ENCODE measurements at regions not wholly inside any gene's neighbourhood (a gene's known extent, or its start where the extent isn't known, plus 50 kb on each side); places are given as distances from the start of the nearest gene placed in this dataset.
A peak's percentile ranks its signal among the peaks of the same experiment; 100 is the strongest.

- 48% methylated on average over 11 of the region's 11 CpGs for WGBS
Observed at GRCh38 chr16:86048221-86048620, 149.3 kb downstream of the IRF8 start.

GRCh38 chr16:86048882-86049585, 150.1 kb downstream of the IRF8 start:
- peaks cover 68% of the 10 kb centered on the region for H3K27me3 ChIP-seq
- H3K4me3 ChIP-seq = no peak overlapping the region
- TF ChIP-seq CTCF (IDR thresholded peaks at IDR 0.05) = no peak
- TF ChIP-seq EP300 (IDR thresholded peaks at IDR 0.05) = no peak
- TF ChIP-seq POLR2AphosphoS5 (IDR thresholded peaks at IDR 0.05) = no peak
- no peak for TF ChIP-seq POLR2A (IDR thresholded peaks at IDR 0.05)
- no peaks in the 10 kb centered on the region for H3K36me3 ChIP-seq
- H3K27ac ChIP-seq = no peak overlapping the region
- H3K9me3 ChIP-seq = no peaks in the 10 kb centered on the region
- WGBS = 57% methylated on average over 8 of the region's 11 CpGs
- no peak for DNase-seq (ENCODE audit: low spot score in 2 of 2)
- peaks cover 9% of the 10 kb centered on the region for H3K4me1 ChIP-seq

More at GRCh38 chr16:86048221-86048620, 149.3 kb downstream of the IRF8 start:
- DNase-seq (ENCODE audit: low spot score in 2 of 2) = peak; percentile 40 to 63
- H3K9me3 ChIP-seq = no peaks in the 10 kb centered on the region
- H3K4me3 ChIP-seq = no peak overlapping the region
- H3K27me3 ChIP-seq = peaks cover 76% of the 10 kb centered on the region
- H3K36me3 ChIP-seq = no peaks in the 10 kb centered on the region
- no peak overlapping the region for H3K27ac ChIP-seq
- TF ChIP-seq POLR2A (IDR thresholded peaks at IDR 0.05) = no peak
- no peak for TF ChIP-seq CTCF (IDR thresholded peaks at IDR 0.05)
- TF ChIP-seq POLR2AphosphoS5 (IDR thresholded peaks at IDR 0.05) = no peak
- no peak for TF ChIP-seq EP300 (IDR thresholded peaks at IDR 0.05)
- peaks cover 9% of the 10 kb centered on the region for H3K4me1 ChIP-seq

GRCh38 chr16:86049641-86050040, 150.7 kb downstream of the IRF8 start:
- Histone ChIP-seq H3K4me3 (no peak overlapping the region), H3K36me3 (no peaks in the 10 kb centered on the region), H3K27ac (no peak overlapping the region), H3K9me3 (no peaks in the 10 kb centered on the region), H3K4me1 (peaks cover 9% of the 10 kb centered on the region), H3K27me3 (peaks cover 70% of the 10 kb centered on the region)
- no peak for TF ChIP-seq POLR2A (IDR thresholded peaks at IDR 0.05)
- TF ChIP-seq CTCF (IDR thresholded peaks at IDR 0.05) = no peak
- TF ChIP-seq EP300 (IDR thresholded peaks at IDR 0.05) = no peak
- TF ChIP-seq POLR2AphosphoS5 (IDR thresholded peaks at IDR 0.05) = no peak
- DNase-seq (ENCODE audit: low spot score in 2 of 2) = no peak
- WGBS = 96% methylated on average over 10 of the region's 10 CpGs

DNA sequence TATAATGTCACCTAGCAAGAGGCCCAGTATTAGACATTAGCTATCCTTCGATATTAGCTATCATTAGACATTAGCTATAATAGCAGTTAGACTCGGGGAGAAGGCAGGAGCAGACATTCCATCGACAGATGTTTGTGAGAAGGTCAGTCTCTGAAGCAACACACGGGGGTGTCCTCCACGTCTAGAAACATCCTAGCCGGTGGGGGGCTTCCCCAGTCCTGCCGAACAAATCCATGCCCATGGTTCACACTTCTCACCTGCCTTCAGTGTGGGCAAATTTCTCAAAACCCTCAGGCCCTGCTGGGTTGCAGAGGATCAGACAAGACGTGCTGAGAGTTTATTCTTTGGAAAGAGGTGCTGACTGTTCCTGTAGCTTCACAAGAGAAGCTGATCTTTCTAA, 151.1 kb downstream of the IRF8 start:
- peaks cover 73% of the 10 kb centered on the region for H3K27me3 ChIP-seq

More for the DNA sequence above, 151.1 kb downstream of the IRF8 start:
- DNase-seq (ENCODE audit: low spot score in 2 of 2) = no peak
- TF ChIP-seq EP300 (IDR thresholded peaks at IDR 0.05) (no peak), POLR2A (IDR thresholded peaks at IDR 0.05) (no peak), POLR2AphosphoS5 (IDR thresholded peaks at IDR 0.05) (no peak), CTCF (IDR thresholded peaks at IDR 0.05) (no peak)
- WGBS = 89% methylated on average over 8 of the region's 8 CpGs
- Histone ChIP-seq H3K9me3 (no peaks in the 10 kb centered on the region), H3K4me1 (peaks cover 9% of the 10 kb centered on the region), H3K4me3 (no peak overlapping the region), H3K36me3 (no peaks in the 10 kb centered on the region), H3K27ac (no peak overlapping the region)
